Testis (tissue), 2 donors: ENCODE measurements at regions not wholly inside any gene's neighbourhood (a gene's known extent, or its start where the extent isn't known, plus 50 kb on each side); places are given as distances from the start of the nearest gene placed in this dataset.

Source experiments
- DNase-seq: peaks from one replicate; pipeline ENCODE4 v3.0.0-alpha.2; 2019
- H3K27ac ChIP-seq, 2 donors: fragments of 200-600 bp; sonication (generic); one replicate each; pipeline ENCODE4 v1.5.1; 2019
- H3K27me3 ChIP-seq: fragments of 200-600 bp; sonication (generic); one replicate; pipeline ENCODE4 v1.5.1; 2019
- H3K36me3 ChIP-seq: fragments of 200-600 bp; sonication (generic); one replicate; pipeline ENCODE4 v1.5.1; 2017; ENCODE audit warnings: low read depth; ENCODE audit errors: missing control alignments
- H3K4me1 ChIP-seq: fragments of 200-600 bp; sonication (generic); one replicate; pipeline ENCODE4 v1.5.1; 2019
- H3K4me3 ChIP-seq, 2 donors: fragments of 200-600 bp; sonication (generic); one replicate each; pipeline ENCODE4 v1.5.1; 2017 to 2019
- H3K9me3 ChIP-seq: fragments of 200-600 bp; sonication (generic); one replicate; pipeline ENCODE4 v1.5.1; 2017
- POLR2A ChIP-seq: fragments of 450-650 bp; IDR thresholded peaks from one replicate; pipeline ENCODE4 v1.6.1; 2017; ENCODE audit warnings: antibody characterized with exemption, mild to moderate bottlenecking, moderate library complexity
- WGBS, 2 donors: methylation state at CpG; one replicate each; pipeline ENCODE4 v1.1.5; 2018; 5-methylcytosine and 5-hydroxymethylcytosine counted together
- intact Hi-C: fragments of 100-400 bp; cut with DNase I; formaldehyde crosslinking; loops from one replicate; pipeline ENCODE4 v1.15.1; 2023; ENCODE audit warnings: low total_unique reads
- TF ChIP-seq, protein P1 (sequence below), 3 experiments: fragments of 450-650 bp in 2 of 3; fragments of 200-600 bp in 1 of 3; sonication (generic) in 1 of 3; IDR thresholded peaks; one replicate each; pipeline ENCODE4 v1.5.1; 2016 to 2019; ENCODE audit warnings: antibody characterized with exemption in 3 of 3, mild to moderate bottlenecking in 2 of 3, moderate library complexity in 1 of 3

DNA sequence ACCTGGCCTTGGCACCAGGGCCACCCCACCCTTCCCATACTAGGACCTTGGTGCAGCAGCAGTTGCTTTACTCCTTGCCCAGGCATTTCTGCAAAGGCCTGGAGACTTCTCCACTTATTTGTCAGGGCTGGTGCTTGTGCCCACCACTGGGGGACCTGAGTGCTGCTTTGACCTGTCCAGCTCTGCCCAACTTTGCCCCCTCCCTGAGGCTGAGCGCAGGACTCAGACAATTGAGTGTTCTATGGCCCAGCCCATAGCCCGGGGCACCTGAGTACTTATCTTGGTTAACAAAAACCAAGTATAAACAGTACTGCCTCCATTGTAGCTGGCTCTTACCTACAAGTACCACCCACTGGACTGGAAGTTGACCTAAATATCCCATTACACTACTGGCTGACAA, 406.1 kb upstream of the CHD1 start:
- Histone ChIP-seq H3K9me3 (no peaks in the 10 kb centered on the region), H3K27ac (no peak overlapping the region), H3K4me1 (no peaks in the 10 kb centered on the region), H3K36me3 (no peaks in the 10 kb centered on the region), H3K27me3 (no peaks in the 10 kb centered on the region), H3K4me3 (no peak overlapping the region)
- WGBS, 2 donors, result 97 to 100% methylated on average over 1 to 2 of the region's 2 CpGs
- DNase-seq, result no peak
- TF ChIP-seq, protein P1, sequence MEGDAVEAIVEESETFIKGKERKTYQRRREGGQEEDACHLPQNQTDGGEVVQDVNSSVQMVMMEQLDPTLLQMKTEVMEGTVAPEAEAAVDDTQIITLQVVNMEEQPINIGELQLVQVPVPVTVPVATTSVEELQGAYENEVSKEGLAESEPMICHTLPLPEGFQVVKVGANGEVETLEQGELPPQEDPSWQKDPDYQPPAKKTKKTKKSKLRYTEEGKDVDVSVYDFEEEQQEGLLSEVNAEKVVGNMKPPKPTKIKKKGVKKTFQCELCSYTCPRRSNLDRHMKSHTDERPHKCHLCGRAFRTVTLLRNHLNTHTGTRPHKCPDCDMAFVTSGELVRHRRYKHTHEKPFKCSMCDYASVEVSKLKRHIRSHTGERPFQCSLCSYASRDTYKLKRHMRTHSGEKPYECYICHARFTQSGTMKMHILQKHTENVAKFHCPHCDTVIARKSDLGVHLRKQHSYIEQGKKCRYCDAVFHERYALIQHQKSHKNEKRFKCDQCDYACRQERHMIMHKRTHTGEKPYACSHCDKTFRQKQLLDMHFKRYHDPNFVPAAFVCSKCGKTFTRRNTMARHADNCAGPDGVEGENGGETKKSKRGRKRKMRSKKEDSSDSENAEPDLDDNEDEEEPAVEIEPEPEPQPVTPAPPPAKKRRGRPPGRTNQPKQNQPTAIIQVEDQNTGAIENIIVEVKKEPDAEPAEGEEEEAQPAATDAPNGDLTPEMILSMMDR (IDR thresholded peaks at IDR 0.05), result no peak
- TF ChIP-seq POLR2A, result no peak
- intact Hi-C loops, result no loop called here

DNA sequence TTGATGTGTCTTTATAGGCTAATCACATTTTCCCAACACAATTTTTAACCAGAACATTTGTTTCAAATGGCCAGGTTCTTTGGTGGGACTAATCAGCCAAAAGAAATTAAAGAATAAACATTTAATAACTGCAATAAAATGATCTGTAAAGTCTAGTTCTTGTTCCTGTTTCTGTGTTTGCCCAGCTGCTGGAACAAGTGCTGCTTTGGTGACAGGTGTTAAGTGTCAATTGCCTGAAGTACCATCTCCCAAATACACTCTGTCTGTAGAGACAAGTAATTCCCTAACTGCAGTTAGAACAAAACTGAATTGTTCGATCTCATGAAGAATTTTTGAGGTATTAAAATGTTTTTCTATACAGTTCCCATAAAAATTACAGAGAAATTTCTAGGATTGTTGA, 402.3 kb upstream of the CHD1 start:
- Histone ChIP-seq H3K27ac (no peak overlapping the region), H3K4me3 (no peak overlapping the region), H3K27me3 (no peaks in the 10 kb centered on the region), H3K36me3 (no peaks in the 10 kb centered on the region), H3K9me3 (no peaks in the 10 kb centered on the region), H3K4me1 (no peaks in the 10 kb centered on the region)
- TF ChIP-seq, protein P1 (IDR thresholded peaks at IDR 0.05), result no peak
- TF ChIP-seq POLR2A, result no peak
- 83 to 95% methylated on average over 1 of the region's 1 CpG for WGBS, 2 donors
- intact Hi-C loops, result no loop called here
- no peak for DNase-seq

DNA sequence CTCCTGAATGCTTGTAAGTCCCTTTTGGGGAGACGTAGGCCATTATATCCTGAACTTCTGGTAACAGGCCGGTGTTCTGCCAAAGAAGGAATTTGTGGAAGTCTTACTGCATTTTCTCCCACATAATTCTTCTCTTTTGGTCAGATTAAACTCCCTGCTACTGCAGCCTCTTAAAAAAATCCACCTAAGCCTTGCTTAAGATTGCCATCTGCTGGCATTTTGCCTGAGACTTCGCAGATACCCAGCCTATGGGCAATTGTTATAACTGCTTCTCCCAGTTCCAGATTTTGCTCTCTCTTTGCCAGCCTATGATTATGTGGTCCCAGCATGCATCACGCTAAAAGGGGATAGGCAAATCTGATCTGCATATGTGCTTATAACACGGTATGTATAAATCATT, 391.6 kb upstream of the CHD1 start:
- Histone ChIP-seq H3K4me1 (no peaks in the 10 kb centered on the region), H3K27ac (no peak overlapping the region), H3K36me3 (no peaks in the 10 kb centered on the region), H3K27me3 (no peaks in the 10 kb centered on the region), H3K4me3 (no peak overlapping the region), H3K9me3 (no peaks in the 10 kb centered on the region)
- DNase-seq, result no peak
- WGBS, 2 donors, result 63 to 64% methylated on average over 5 of the region's 5 CpGs
- no peak for TF ChIP-seq POLR2A
- TF ChIP-seq, protein P1 (IDR thresholded peaks at IDR 0.05), result no peak
- intact Hi-C loops, result no loop called here

DNA sequence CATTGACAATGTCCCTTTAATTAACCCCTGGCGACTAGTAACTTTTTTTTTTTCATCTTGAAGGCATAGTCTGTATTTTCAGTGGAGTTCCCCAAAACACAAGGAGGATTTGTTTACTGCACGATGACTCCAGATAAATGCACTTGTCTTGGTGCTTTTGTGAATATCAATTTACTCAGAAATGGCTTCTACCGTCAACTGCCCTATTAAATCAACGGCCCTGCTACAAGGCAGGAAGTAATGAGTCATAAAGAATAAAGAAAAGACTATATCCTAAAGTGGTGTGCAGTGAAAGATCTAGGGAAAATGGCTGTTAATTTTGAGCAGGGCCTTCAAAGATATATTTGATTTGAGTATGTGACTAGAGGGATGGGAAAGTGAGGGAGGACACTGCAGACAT, 388.3 kb upstream of the CHD1 start:
- Histone ChIP-seq H3K4me3 (no peak overlapping the region), H3K27me3 (no peaks in the 10 kb centered on the region), H3K9me3 (no peaks in the 10 kb centered on the region), H3K4me1 (no peaks in the 10 kb centered on the region), H3K36me3 (no peaks in the 10 kb centered on the region), H3K27ac (no peak overlapping the region)
- intact Hi-C loops, result no loop called here
- no peak for DNase-seq
- 76 to 77% methylated on average over 4 of the region's 4 CpGs for WGBS, 2 donors
- no peak for TF ChIP-seq POLR2A
- TF ChIP-seq, protein P1 (IDR thresholded peaks at IDR 0.05), result no peak

DNA sequence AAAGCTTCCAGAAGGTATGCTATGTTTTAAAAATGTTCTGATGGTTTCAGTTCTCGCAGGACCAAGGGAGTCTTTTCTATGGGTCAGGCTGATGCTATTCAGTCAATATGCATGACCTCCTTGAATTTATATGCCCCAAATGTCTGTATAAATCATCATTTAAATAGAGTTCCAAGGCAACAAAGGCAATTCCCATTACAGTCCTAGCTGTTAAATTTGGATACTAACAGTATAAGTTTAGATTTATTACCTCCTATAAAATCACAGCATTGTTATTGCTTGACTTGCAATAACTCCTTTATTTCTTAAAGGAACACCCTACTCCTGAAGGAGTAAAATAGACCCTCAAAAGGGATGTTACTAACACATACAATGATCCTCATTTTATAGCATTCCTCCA, 387.7 kb upstream of the CHD1 start:
- Histone ChIP-seq H3K27me3 (no peaks in the 10 kb centered on the region), H3K36me3 (no peaks in the 10 kb centered on the region), H3K9me3 (no peaks in the 10 kb centered on the region), H3K4me3 (no peak overlapping the region), H3K4me1 (no peaks in the 10 kb centered on the region), H3K27ac (no peak overlapping the region)
- no peak for DNase-seq
- intact Hi-C loops, result no loop called here
- 80 to 83% methylated on average over 1 of the region's 1 CpG for WGBS, 2 donors
- TF ChIP-seq POLR2A, result no peak
- TF ChIP-seq, protein P1 (IDR thresholded peaks at IDR 0.05), result no peak
